ENCODE measurements at regions not wholly inside any gene's neighbourhood (a gene's known extent, or its start where the extent isn't known, plus 50 kb on each side); places are given as distances from the start of the nearest gene placed in this dataset.
A peak's percentile ranks its signal among the peaks of the same experiment; 100 is the strongest.

DNA sequence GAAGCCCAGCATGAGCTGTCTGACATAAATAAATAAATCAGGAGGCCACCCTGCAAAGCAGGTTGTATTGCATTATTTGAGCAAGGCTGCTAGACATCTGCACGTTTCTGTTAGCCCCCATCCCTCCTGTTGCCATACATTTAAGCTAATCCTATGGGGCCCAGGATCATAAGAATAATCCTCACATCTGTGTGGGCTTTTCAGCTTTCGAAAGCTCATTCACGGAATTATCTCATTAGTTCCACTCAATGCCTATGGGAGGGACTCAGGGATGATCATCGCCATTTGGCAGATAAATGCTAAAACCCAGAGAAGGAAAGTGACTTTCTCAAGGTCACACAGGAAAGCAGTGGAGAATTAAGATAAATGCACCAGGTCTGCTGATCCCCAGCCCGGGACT is 123.4 kb downstream of the TLE3 start:
- Mint-ChIP-seq H3K27ac (no peak overlapping the region), H3K9me3 (ENCODE audit: low read depth) (no peaks in the 10 kb centered on the region), H3K4me3 (no peak overlapping the region), H3K36me3 (no peaks in the 10 kb centered on the region), H3K27me3 (peaks cover 45% of the 10 kb centered on the region), H3K4me1 (peaks cover 2% of the 10 kb centered on the region)
- DNase-seq (no peak), ATAC-seq (no peak)
- CTCF ChIA-PET: interaction anchor here (1.1 kb wide), 1 partner anchor 123 kb away, joined by 4 read pairs; the partner anchor contains the start of gene TLE3

DNA sequence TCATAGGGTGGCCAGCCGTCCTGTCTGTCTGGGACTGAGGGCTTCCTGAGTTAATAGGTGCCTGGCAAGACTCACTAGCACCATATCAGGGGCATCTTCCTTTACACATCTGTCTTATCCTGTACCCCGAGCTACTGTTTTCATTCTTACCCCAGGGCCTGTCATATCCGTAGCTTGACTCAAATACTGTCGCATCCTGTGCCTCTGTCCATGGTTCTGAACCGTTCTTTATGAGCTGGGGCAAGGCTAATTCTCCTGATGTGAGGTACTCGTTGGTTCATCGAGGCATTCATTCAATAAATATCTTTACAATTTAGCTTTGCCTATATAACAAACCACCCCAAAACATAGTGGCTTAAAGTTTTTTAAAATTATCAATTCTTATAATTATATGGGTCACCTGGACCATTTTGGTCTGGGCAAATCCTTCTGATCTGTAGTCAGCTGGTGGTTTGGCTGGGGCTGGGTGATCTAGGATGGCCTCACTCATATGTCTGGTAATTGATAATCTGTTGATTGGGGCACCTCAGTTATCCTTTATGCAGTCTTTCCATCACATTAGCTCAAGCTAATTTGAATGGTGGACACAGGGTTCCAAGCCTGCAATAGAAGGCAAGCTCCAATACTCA is 121.2 kb downstream of the TLE3 start:
- Mint-ChIP-seq H3K4me1 (peaks cover 2% of the 10 kb centered on the region), H3K27ac (no peak overlapping the region), H3K36me3 (no peaks in the 10 kb centered on the region), H3K9me3 (ENCODE audit: low read depth) (no peaks in the 10 kb centered on the region), H3K27me3 (peaks cover 44% of the 10 kb centered on the region), H3K4me3 (no peak overlapping the region)
- ATAC-seq (peak; percentile 72), DNase-seq (peak; percentile 77)
- CTCF ChIA-PET: no interaction called here

DNA sequence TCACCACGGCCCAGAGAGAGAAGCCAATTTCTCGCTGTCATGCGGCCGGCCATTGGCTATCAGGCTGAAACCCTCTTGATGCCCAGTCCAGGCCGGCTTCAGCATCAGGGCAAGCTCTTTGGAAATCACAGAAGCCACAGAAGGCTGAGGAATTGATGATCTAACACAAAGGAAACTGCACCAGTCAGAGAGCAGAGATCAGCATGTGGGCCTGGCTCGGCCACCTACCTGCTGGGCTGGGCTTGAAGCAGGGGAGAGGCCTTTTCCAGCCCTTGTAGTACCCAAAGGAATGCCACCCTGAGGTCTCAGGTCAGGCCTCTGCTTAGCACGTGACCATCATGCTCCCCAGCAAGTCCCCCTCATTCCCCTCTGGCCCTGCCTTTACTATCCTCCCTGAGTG is 119.1 kb downstream of the TLE3 start:
- H3K9me3 Mint-ChIP-seq (ENCODE audit: low read depth): no peaks in the 10 kb centered on the region
- DNase-seq (no peak), ATAC-seq (no peak)
- H3K36me3 Mint-ChIP-seq: no peaks in the 10 kb centered on the region
- H3K27me3 Mint-ChIP-seq: peaks cover 36% of the 10 kb centered on the region
- H3K4me1 Mint-ChIP-seq: peaks cover 2% of the 10 kb centered on the region
- no peak overlapping the region for H3K4me3 Mint-ChIP-seq
- CTCF ChIA-PET: no interaction called here
- no peak overlapping the region for H3K27ac Mint-ChIP-seq

DNA sequence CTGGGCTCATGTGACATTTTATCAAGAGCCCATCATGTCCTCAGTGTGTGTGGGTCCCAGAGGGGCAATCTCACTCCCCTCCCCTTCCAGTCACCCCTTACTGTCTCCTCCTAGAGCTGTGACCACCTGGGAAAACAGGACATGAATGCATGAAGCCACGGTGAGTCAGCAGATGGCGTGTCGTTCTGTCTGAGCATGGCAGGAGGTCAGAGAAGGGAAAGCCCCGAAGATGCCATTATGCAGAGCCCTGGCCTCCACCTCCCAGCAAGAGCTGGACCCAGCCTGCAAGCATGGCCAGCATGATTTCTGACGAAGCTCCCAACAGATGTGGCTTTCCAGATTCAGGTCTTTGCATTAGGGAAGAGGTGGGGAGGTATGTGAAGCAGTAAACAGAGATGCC is 118.5 kb downstream of the TLE3 start:
- peaks cover 33% of the 10 kb centered on the region for H3K27me3 Mint-ChIP-seq
- no peak for DNase-seq

DNA sequence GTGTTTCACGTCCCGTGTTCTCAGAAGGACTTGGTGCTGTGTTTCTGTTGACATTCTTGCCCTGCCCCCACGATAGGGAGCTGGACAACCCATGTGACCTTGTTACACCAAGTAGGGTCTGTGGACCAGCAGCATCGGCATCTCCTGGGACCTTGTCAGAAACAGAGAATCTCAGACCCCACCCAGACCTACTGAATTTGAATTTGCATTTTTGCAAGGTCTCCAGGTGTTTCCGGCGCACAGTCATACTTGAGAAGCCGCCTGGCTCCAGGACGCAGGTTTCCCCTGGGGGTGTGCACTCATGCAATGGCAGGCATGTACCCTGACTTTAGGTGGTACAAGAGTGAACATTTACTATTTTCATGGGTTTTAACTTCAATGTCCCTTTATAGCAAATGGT is 117.9 kb downstream of the TLE3 start:
- Mint-ChIP-seq H3K27me3 (peaks cover 38% of the 10 kb centered on the region), H3K4me3 (no peak overlapping the region), H3K9me3 (ENCODE audit: low read depth) (no peaks in the 10 kb centered on the region), H3K4me1 (peaks cover 2% of the 10 kb centered on the region), H3K27ac (no peak overlapping the region), H3K36me3 (no peaks in the 10 kb centered on the region)
- DNase-seq (no peak), ATAC-seq (no peak)
- CTCF ChIA-PET: no interaction called here

More for the DNA sequence above, 118.5 kb downstream of the TLE3 start:
- no peaks in the 10 kb centered on the region for H3K36me3 Mint-ChIP-seq
- H3K4me1 Mint-ChIP-seq: peaks cover 2% of the 10 kb centered on the region
- no peak overlapping the region for H3K27ac Mint-ChIP-seq
- CTCF ChIA-PET: no interaction called here
- ATAC-seq: no peak
- no peak overlapping the region for H3K4me3 Mint-ChIP-seq
- no peaks in the 10 kb centered on the region for H3K9me3 Mint-ChIP-seq (ENCODE audit: low read depth)

DNA sequence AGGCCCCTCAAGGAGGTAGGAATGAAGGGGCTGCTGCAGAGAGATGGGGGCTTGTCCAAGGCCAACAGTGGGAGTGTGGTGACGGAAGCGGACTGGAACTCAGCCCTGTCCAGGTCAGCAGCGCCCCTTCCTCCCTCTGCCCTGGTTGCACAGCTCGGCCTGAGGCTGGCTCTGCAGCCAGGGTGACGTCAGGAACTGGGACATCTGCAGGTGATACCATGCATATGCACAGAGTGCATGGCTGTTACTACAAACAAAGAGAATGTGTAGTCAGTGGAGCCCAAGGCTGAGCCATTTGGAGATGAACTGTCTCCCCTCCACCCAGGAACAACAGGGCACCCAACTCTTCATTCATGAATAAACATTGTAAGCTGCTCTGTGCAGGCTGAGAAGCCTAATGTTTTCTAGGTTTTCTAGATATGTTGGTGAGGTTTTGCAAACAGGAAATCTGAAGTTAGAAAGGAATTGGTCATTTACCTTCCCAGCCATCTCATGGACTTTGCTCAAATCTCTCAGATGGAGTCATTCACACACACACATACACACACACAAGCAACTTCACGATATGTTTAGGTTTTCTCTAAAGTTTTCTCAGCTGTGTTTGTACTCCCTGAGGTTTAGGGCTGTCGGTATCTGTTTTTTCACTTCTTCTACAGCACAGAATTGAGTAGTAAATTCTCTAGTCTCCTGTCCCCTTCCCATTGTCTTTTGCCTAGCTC is 117.2 kb downstream of the TLE3 start:
- Mint-ChIP-seq H3K36me3 (no peaks in the 10 kb centered on the region), H3K4me1 (peaks cover 2% of the 10 kb centered on the region), H3K27ac (no peak overlapping the region), H3K27me3 (peaks cover 39% of the 10 kb centered on the region), H3K4me3 (no peak overlapping the region), H3K9me3 (ENCODE audit: low read depth) (no peaks in the 10 kb centered on the region)
- no peak for DNase-seq
- CTCF ChIA-PET: no interaction called here
- no peak for ATAC-seq

DNA sequence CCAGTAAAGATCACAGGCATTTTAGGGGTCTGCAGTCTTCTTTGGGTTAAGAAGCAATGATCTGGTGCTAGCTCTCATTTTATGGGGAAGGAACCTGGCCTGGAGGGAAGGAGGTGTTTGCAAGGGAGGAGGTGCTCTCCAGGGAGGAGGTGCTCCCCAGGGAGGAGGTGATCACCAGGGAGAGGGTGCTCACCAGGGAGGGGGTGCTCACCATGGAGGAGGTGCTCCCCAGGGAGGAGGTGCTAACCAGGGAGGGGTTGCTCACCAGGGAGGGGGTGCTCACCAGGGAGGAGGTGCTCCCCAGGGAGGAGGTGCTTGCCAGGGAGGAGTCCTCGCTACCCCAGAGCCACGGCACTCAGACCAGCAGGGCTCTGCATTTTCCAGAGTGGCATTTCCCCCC is 115.7 kb downstream of the TLE3 start:
- no peak overlapping the region for H3K4me3 Mint-ChIP-seq
- no peaks in the 10 kb centered on the region for H3K4me1 Mint-ChIP-seq
- H3K36me3 Mint-ChIP-seq: no peaks in the 10 kb centered on the region
- no peaks in the 10 kb centered on the region for H3K9me3 Mint-ChIP-seq (ENCODE audit: low read depth)
- no peak overlapping the region for H3K27ac Mint-ChIP-seq
- ATAC-seq (no peak), DNase-seq (no peak)
- peaks cover 46% of the 10 kb centered on the region for H3K27me3 Mint-ChIP-seq
- CTCF ChIA-PET: no interaction called here

DNA sequence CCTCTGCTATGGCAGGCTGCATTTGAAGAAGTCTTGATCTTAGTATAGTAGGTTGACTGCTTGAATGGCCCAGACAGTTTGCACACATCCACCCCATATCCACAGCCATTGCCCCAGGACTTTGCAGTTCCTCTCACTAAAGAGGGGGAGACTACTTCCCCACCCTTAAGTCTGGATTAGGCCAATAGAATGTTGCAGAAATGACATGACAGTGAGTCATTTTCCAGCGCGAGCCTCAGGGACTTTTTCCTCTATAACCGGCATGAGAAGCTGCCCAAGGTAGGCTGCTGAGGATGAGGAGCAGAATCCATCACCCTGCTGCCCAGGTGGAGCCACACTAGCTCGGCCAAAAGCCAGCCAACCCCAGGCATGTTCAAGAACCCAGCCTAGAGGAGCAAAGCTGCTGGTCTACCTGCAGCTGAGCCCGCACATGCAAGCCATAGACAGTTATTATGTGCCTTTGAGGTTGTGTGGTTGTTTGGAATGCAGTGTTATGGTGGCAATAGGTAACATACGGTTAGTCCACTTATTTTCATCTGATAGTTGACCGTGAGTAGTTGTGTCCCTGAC is 113.9 kb downstream of the TLE3 start:
- H3K9me3 Mint-ChIP-seq (ENCODE audit: low read depth): no peaks in the 10 kb centered on the region
- CTCF ChIA-PET: no interaction called here
- ATAC-seq: no peak
- no peak overlapping the region for H3K27ac Mint-ChIP-seq
- H3K4me1 Mint-ChIP-seq: no peaks in the 10 kb centered on the region
- no peaks in the 10 kb centered on the region for H3K36me3 Mint-ChIP-seq
- no peak overlapping the region for H3K4me3 Mint-ChIP-seq
- DNase-seq: no peak
- peaks cover 43% of the 10 kb centered on the region for H3K27me3 Mint-ChIP-seq

DNA sequence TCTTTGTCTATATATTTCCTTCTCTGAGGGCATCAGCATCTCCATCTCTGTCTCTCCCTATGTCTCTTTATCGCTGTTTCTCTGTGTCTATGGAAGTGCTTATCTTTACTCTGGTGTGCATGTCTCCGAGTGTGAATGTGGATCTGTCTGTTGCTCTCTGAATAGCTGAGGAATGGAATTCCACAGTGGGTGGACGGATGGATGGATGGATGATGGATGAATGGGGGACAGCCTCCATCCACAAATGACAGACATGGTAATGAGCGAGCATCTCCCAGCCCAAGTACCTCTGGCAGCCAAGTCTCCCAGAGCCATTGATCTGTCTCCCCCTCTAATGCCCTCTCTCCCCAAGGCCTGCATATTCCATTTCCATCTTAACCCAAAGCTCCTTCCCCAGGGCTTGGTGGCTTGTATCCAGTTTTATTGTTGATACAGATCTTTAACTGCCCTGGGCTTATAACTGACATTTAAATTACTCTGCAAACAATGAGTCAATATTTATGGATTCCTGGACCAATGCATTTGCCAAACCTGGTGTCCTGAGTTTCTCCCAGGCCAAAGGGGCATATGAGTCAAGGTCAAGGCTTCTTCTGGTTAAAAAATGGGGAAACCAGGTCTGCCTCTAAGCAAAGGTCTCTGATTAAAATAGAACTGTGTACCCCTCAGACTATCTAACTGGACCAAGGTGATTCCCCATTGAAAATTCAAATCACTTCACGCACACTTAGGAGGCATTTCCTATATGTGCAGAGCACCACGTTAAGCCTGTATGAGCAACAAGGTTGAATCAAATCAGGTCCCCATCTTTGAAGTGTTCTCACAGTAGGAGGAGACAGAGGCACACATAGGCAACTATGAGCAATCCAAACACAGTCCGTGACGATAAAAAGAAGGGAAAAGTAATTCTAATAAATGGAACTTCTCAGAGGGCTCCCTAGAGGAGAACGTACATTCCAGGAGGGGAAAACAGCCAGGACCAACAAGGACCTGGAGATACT is 109.9 kb downstream of the TLE3 start:
- H3K4me3 Mint-ChIP-seq: no peak overlapping the region

DNA sequence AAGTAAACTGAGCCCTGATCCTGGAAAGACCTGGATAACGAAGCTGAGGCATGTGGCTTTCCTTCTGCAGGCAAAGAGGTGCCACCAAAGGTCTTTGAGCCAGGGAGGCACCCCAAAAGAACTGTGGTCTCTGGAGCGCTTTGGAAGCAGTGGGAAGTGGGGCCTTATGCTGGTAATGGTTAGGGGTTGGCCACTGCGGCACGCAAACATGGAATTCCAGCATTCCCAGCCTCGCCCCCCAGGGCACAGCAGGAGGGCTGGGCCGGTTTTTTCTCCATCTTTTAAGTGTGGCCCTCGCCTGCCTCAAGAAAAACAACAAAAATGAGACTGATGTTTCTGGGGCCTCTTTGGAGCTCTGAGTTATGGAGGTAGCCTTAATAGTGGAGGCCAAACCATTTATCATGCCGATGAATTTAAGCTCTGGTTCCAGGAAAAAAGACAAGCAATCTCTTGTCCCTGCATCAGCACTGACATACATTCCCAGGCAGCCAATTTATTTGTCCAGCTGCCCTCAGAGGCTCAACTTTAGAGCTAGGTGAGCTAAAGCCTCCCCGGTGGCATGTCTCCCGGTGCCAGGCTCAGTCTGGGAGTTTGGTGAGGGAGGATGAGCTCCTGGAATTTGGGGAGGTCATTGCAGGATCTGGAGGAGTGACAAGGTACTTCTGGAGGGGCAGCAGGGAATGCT is 109.0 kb downstream of the TLE3 start:
- no peaks in the 10 kb centered on the region for H3K4me1 Mint-ChIP-seq
- H3K9me3 Mint-ChIP-seq (ENCODE audit: low read depth): no peaks in the 10 kb centered on the region
- no peak overlapping the region for H3K4me3 Mint-ChIP-seq
- H3K27me3 Mint-ChIP-seq: peaks cover 31% of the 10 kb centered on the region
- no peak overlapping the region for H3K27ac Mint-ChIP-seq
- H3K36me3 Mint-ChIP-seq: no peaks in the 10 kb centered on the region
- ATAC-seq: no peak
- CTCF ChIA-PET: no interaction called here
- DNase-seq: no peak

More for the DNA sequence above, 109.9 kb downstream of the TLE3 start:
- ATAC-seq: no peak
- DNase-seq: no peak
- H3K9me3 Mint-ChIP-seq (ENCODE audit: low read depth): no peaks in the 10 kb centered on the region
- H3K27me3 Mint-ChIP-seq: peaks cover 38% of the 10 kb centered on the region
- H3K36me3 Mint-ChIP-seq: no peaks in the 10 kb centered on the region
- CTCF ChIA-PET: no interaction called here
- H3K27ac Mint-ChIP-seq: no peak overlapping the region
- no peaks in the 10 kb centered on the region for H3K4me1 Mint-ChIP-seq

DNA sequence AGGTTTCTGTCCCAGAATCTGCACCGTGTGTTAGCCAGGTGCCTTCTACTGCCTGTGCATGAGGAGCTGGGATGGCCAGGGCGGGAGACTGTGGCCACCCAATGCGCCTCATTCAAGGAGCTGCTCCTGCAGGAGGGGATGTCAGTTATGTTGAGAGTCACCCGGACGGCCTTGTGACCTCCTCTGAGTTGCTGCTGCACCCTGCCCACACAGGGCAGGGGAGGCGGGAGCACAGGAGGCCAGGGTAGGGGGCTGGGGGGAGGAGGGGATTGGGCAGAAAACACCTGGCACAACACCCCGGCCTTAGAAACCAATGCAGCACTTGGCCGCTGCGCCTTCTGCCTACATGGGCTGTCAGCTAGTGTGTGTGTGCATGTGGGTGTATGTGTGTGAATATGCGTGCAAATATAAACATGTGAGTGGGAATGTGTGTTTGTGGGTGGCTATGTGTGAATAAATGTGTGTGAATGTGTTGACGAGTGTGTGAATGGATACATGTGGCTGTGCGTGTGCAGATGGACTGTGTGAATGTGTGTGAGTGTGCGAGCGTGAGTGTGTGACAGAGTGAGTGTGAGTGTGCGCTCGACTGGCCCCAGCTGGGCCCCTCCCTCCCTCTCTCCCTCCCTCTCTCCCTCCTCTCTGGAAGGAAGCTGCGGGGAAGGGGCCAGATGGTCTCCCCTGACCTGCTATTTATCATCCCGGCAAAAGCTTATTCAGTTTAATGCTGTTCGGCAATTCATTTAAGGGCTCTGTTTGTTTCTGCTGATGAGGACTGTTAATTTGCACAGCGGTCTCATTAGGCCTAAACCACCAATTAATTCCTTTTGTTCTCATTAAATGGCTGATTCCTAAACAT is 106.9 kb downstream of the TLE3 start:
- Mint-ChIP-seq H3K4me3 (no peak overlapping the region), H3K27me3 (peaks cover 29% of the 10 kb centered on the region), H3K27ac (no peak overlapping the region), H3K9me3 (ENCODE audit: low read depth) (no peaks in the 10 kb centered on the region), H3K36me3 (no peaks in the 10 kb centered on the region), H3K4me1 (no peaks in the 10 kb centered on the region)
- CTCF ChIA-PET: no interaction called here
- DNase-seq (no peak), ATAC-seq (no peak)

DNA sequence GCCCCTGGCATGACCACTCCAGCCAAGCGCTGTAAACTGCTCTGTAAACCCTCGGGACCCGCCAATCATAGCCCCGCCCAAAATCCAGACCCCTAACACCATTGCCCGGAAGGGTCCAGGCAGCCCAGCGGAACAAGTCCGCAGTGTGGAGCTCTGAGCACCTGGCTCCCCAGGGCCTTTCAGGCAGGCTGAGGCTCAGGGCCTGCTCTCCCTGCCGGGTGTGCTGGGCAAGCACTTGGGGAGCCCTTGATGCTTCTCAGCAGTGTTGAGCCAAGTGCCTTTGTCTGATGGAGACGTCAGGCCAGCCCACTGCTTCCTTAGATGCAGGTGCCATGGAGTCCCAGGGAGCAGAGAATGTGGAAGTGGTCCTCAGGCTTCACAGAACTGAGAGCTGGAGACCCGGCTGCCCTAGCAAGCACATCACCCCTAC is 106.2 kb downstream of the TLE3 start:
- H3K27ac Mint-ChIP-seq: no peak overlapping the region
- CTCF ChIA-PET: no interaction called here
- no peaks in the 10 kb centered on the region for H3K36me3 Mint-ChIP-seq
- no peaks in the 10 kb centered on the region for H3K4me1 Mint-ChIP-seq
- no peak for ATAC-seq
- no peak for DNase-seq
- H3K4me3 Mint-ChIP-seq: no peak overlapping the region
- peaks cover 28% of the 10 kb centered on the region for H3K27me3 Mint-ChIP-seq
- no peaks in the 10 kb centered on the region for H3K9me3 Mint-ChIP-seq (ENCODE audit: low read depth)

Data from activated CD8-positive, alpha-beta memory T cell treated with anti-CD3 and anti-CD28 coated beads, Interleukin-2, amount 10 ng/mL, durations not matched to agents 7 days and 5 days (primary cell).